PC-3 (cell line): ENCODE measurements at regions not wholly inside any gene's neighbourhood (a gene's known extent, or its start where the extent isn't known, plus 50 kb on each side); places are given as distances from the start of the nearest gene placed in this dataset.
"Not testable (repeated sequence)": the region's sequence is repeated elsewhere in the genome, so short reads cannot be mapped to it uniquely, and the experiment has no call there.

Experiments
- ATAC-seq: fragments of 200-7000 bp; cut with Tn5 transposase; 2 replicates; pipeline ENCODE4 v1.9.1; 2020; ENCODE audit warnings: mild to moderate bottlenecking, moderate library complexity
- BruUV-seq: library from RNA; stranded (reverse); fragments of 400-500 nt; replicated peaks from 2 replicates; lab custom pipeline; 2021; lab: Mats Ljungman, UMichigan
- CTCF ChIA-PET: fragments of 300-600 bp; sonication (Branson Sonifier 250); formaldehyde crosslinking; loops from one replicate; lab custom pipeline; 2022; ENCODE audit warnings: antibody characterized with exemption; lab: Charles Lee
- POLR2A ChIA-PET: fragments of 300-600 bp; sonication (Branson Sonifier 250); formaldehyde crosslinking; loops from one replicate; lab custom pipeline; 2022; ENCODE audit warnings: antibody characterized with exemption; ENCODE audit not compliant: unreplicated experiment; lab: Charles Lee
- DNase-seq: peaks from one replicate; pipeline ENCODE4 v3.0.0-alpha.2; 2015
- H2AFZ ChIP-seq: fragments of 300-600 bp; sonication (generic); 2 replicates; pipeline ENCODE4 v1.6.0; 2016; ENCODE audit warnings: antibody characterized with exemption, low read length
- H3F3A ChIP-seq: fragments of 300-600 bp; sonication (generic); one replicate; pipeline ENCODE4 v1.6.0; 2017; ENCODE audit warnings: antibody characterized with exemption, low read length, control low read depth, mild to moderate bottlenecking; ENCODE audit not compliant: unreplicated experiment
- H3K27ac ChIP-seq: fragments of 300-600 bp; sonication (generic); 2 replicates; pipeline ENCODE4 v1.5.1; 2016; ENCODE audit warnings: mild to moderate bottlenecking, low read length
- H3K27me3 ChIP-seq: fragments of 300-600 bp; sonication (generic); 2 replicates; pipeline ENCODE4 v1.6.1; 2016; ENCODE audit warnings: low read length, mixed read lengths
- H3K36me3 ChIP-seq: fragments of 300-600 bp; sonication (generic); 2 replicates; pipeline ENCODE4 v1.6.1; 2016; ENCODE audit warnings: low read depth, mixed run types, low read length, mixed read lengths
- H3K4me1 ChIP-seq: fragments of 300-600 bp; sonication (generic); 2 replicates; pipeline ENCODE4 v1.5.1; 2016; ENCODE audit warnings: low read length; ENCODE audit not compliant: insufficient read depth
- H3K4me2 ChIP-seq: fragments of 300-600 bp; sonication (generic); 2 replicates; pipeline ENCODE4 v1.6.0; 2016; ENCODE audit warnings: low read length
- H3K4me3 ChIP-seq: fragments of 300-600 bp; sonication (generic); 2 replicates; pipeline ENCODE4 v1.5.1; 2016; ENCODE audit warnings: mild to moderate bottlenecking, low read length, mixed read lengths
- H3K79me2 ChIP-seq: fragments of 300-600 bp; sonication (generic); 2 replicates; pipeline ENCODE4 v1.6.1; 2017; ENCODE audit warnings: low read length, mixed read lengths
- H3K9ac ChIP-seq: fragments of 300-600 bp; sonication (generic); 2 replicates; pipeline ENCODE4 v1.6.0; 2016; ENCODE audit warnings: mild to moderate bottlenecking, low read length
- H3K9me2 ChIP-seq: fragments of 300-600 bp; sonication (generic); replicated peaks from 2 replicates; pipeline ENCODE4 v1.6.1; 2016; ENCODE audit warnings: mixed run types, low read length, mixed read lengths
- H3K9me3 ChIP-seq: fragments of 300-600 bp; sonication (generic); 2 replicates; pipeline ENCODE4 v1.6.1; 2016; ENCODE audit warnings: low read length, mixed read lengths
- H4K20me1 ChIP-seq: fragments of 300-600 bp; sonication (generic); 2 replicates; pipeline ENCODE4 v1.6.1; 2016; ENCODE audit warnings: low read length, mixed read lengths
- EZH2 ChIP-seq: fragments of 300-600 bp; sonication (generic); IDR thresholded peaks from one replicate; pipeline ENCODE4 v1.6.1; 2017; ENCODE audit warnings: antibody characterized with exemption, mild to moderate bottlenecking, low read length; ENCODE audit not compliant: unreplicated experiment
- EZH2phosphoT487 ChIP-seq: fragments of 300-600 bp; sonication (generic); IDR thresholded peaks from 2 replicates; pipeline ENCODE4 v1.6.1; 2018; ENCODE audit warnings: mild to moderate bottlenecking, antibody characterized with exemption, low read length, borderline replicate concordance
- intact Hi-C: fragments of 100-400 bp; cut with micrococcal nuclease; formaldehyde crosslinking; loops from 2 replicates; pipeline ENCODE4 v1.9.0; 2023
- TF ChIP-seq, protein P1 (sequence below): fragments of 300-600 bp; sonication (generic); conservative IDR thresholded peaks from 2 replicates; pipeline ENCODE4 v1.5.1; 2017; ENCODE audit warnings: antibody characterized with exemption, low read depth, mild to moderate bottlenecking, low read length

DNA sequence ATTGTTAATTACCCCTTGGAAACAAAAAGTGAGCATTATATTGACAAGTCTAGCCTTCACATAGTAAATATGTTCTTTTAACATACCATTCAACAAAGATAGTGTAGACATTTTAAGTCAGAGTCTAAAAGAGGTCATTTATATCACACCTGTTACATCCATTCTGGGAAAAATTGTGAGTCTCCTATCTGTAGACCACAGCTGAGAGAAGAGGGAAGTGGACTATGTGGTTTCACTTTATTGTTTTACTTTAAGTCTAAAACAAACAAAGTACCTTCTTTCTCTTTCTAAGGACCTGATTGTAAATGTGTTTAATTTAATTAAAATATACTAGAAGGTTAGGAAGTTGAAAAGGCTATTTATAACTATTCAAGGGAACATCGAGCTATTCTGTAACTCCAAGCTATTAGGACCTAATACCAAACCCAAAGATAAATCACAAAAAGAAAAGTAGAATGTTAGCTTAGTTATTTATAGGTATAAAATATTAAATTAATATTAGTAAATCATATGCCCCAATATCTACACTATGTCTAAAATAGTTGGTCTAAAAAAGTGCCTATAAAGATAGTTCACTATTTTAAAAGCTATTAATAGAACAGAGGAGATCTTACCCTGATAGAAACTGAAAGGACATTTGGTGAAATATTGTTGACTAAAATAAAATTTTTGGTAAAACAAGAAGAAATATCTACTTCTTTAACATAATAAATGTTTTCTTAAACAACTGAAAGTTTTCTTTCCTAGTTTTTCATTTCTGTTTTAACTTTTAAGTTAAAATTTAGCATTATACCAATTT lies 134.9 kb downstream of the TMEM167A start:
- H3F3A ChIP-seq, result no peaks in the 10 kb centered on the region
- H3K79me2 ChIP-seq, result no peaks in the 10 kb centered on the region
- no peaks in the 10 kb centered on the region for H4K20me1 ChIP-seq
- no peak for TF ChIP-seq EZH2phosphoT487
- TF ChIP-seq, protein P1, sequence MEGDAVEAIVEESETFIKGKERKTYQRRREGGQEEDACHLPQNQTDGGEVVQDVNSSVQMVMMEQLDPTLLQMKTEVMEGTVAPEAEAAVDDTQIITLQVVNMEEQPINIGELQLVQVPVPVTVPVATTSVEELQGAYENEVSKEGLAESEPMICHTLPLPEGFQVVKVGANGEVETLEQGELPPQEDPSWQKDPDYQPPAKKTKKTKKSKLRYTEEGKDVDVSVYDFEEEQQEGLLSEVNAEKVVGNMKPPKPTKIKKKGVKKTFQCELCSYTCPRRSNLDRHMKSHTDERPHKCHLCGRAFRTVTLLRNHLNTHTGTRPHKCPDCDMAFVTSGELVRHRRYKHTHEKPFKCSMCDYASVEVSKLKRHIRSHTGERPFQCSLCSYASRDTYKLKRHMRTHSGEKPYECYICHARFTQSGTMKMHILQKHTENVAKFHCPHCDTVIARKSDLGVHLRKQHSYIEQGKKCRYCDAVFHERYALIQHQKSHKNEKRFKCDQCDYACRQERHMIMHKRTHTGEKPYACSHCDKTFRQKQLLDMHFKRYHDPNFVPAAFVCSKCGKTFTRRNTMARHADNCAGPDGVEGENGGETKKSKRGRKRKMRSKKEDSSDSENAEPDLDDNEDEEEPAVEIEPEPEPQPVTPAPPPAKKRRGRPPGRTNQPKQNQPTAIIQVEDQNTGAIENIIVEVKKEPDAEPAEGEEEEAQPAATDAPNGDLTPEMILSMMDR, result no peak
- TF ChIP-seq EZH2, result no peak
- intact Hi-C loops, result no loop called here
- H3K36me3 ChIP-seq, result no peaks in the 10 kb centered on the region
- no TSS peak for BruUV-seq
- H3K27ac ChIP-seq, result no peak overlapping the region
- no peak overlapping the region for H3K4me3 ChIP-seq
- ATAC-seq (no peak), DNase-seq (no peak)
- ChIA-PET POLR2A (interaction anchor here (0.6 kb wide), 1 partner anchor 163 kb away, joined by 5 read pairs; no protein-coding TSS in a partner anchor), CTCF (no interaction called here)
- H3K4me2 ChIP-seq, result no peak overlapping the region
- H3K9me2 ChIP-seq, result no peaks in the 10 kb centered on the region
- no peaks in the 10 kb centered on the region for H3K27me3 ChIP-seq
- no peaks in the 10 kb centered on the region for H3K9me3 ChIP-seq
- no peak overlapping the region for H2AFZ ChIP-seq
- H3K4me1 ChIP-seq, result no peaks in the 10 kb centered on the region
- H3K9ac ChIP-seq, result no peak overlapping the region

DNA sequence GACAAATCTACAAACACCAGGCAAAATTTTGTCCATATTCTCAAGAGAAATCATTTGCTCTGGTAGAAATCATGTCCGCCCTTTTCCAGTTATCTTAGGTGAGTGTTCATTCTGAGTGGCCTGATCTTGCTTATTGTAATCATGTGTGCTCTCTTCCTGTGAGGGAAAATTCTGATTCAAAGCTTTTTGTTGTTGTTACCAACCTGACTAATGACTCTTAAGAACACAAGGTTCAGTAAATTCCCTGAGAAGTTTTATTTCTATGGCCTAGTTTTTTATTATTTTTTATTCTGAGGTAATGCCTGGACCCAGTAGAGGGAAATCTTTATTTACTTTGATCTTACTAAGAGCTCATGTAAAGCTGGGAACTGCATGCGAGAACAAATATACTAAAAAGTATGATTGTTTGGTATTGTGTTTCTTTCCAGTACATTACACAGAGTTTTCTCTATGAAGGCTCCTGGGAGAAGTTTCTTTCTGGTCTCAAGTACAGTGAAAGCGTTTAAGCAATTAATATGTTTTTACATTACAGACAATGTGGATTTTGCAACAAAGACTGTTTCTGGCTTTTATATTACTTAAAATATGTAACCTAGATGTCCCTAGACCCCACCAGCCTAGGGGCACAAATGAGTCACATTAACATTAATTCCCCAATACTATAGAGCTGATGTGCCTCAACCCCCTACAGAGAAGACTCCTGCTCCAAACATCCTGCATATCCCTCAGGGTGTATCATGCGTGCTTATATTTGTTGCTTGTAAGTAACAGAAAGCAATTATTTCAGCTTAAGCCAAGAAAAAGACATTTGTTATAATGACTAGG lies 138.1 kb downstream of the TMEM167A start:
- CTCF ChIA-PET, result interaction anchor here (0.5 to 0.7 kb wide), 2 partner anchors 25 to 77 kb away, joined by 4 read pairs; no protein-coding TSS in a partner anchor
- ATAC-seq, result peak; percentile 53

DNA sequence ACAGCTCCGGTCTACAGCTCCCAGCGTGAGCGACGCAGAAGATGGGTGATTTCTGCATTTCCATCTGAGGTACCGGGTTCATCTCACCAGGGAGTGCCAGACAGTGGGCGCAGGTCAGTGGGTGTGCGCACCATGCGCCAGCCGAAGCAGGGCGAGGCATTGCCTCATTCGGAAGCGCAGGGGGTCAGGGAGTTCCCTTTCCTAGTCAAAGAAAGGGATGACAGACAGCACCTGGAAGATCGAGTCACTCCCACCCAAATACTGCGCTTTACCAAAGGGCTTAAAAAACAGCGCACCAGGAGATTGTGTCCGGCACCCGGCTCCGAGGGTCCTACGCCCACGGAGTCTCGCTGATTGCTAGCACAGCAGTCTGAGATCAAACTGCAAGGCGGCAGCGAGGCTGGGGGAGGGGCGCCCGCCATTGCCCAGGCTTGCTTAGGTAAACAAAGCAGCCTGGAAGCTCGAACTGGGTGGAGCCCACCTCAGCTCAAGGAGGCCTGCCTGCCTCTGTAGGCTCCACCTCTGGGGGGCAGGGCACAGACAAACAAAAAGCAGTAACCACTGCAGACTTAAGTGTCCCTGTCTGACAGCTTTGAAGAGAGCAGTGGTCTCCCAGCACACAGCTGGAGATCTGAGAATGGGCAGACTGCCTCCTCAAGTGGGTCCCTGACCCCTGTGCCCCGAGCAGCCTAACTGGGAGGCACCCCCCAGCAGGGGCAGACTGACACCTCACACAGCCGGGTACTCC lies 144.5 kb downstream of the TMEM167A start:
- H4K20me1 ChIP-seq, H3K9me3 ChIP-seq, H3K27me3 ChIP-seq, H3K9ac ChIP-seq, H3K27ac ChIP-seq, H3K36me3 ChIP-seq, POLR2A ChIA-PET, intact Hi-C loops, H2AFZ ChIP-seq, CTCF ChIA-PET, H3F3A ChIP-seq, H3K9me2 ChIP-seq, ATAC-seq, BruUV-seq, H3K79me2 ChIP-seq, DNase-seq, H3K4me2 ChIP-seq, H3K4me3 ChIP-seq: not testable (repeated sequence)
- peaks cover 19% of the 10 kb centered on the region for H3K4me1 ChIP-seq

More for the DNA sequence above, 138.1 kb downstream of the TMEM167A start:
- H3K4me2 ChIP-seq, result no peak overlapping the region
- H3K9me2 ChIP-seq, result no peaks in the 10 kb centered on the region
- no peaks in the 10 kb centered on the region for H3F3A ChIP-seq
- no peak overlapping the region for H3K4me3 ChIP-seq
- H3K9me3 ChIP-seq, result no peaks in the 10 kb centered on the region
- no peak overlapping the region for H2AFZ ChIP-seq
- no peaks in the 10 kb centered on the region for H3K4me1 ChIP-seq
- H3K36me3 ChIP-seq, result no peaks in the 10 kb centered on the region
- no peaks in the 10 kb centered on the region for H4K20me1 ChIP-seq
- intact Hi-C loops, result no loop called here
- no peak overlapping the region for H3K27ac ChIP-seq
- H3K79me2 ChIP-seq, result no peaks in the 10 kb centered on the region
- no peak for TF ChIP-seq EZH2phosphoT487
- TF ChIP-seq, protein P1, result no peak
- TF ChIP-seq EZH2, result no peak
- POLR2A ChIA-PET, result no interaction called here
- H3K27me3 ChIP-seq, result no peaks in the 10 kb centered on the region
- no TSS peak for BruUV-seq
- no peak overlapping the region for H3K9ac ChIP-seq
- DNase-seq, result no peak
